HCT116 (cell line): ENCODE measurements at regions not wholly inside any gene's neighbourhood (a gene's known extent, or its start where the extent isn't known, plus 50 kb on each side); places are given as distances from the start of the nearest gene placed in this dataset.

Experiments
- ATAC-seq: fragments of 200-7000 bp; cut with Tn5 transposase; 2 replicates; pipeline ENCODE4 v1.9.1; 2020; ENCODE audit warnings: mild to moderate bottlenecking, moderate library complexity
- BruUV-seq: library from RNA; stranded (reverse); fragments of 400-500 nt; replicated peaks from 2 replicates; lab custom pipeline; 2021; lab: Mats Ljungman, UMichigan
- CTCF ChIA-PET: fragments of 300-600 bp; sonication (Branson Sonifier 250); formaldehyde crosslinking; loops from one replicate; lab custom pipeline; 2021; ENCODE audit warnings: antibody characterized with exemption; lab: Charles Lee
- POLR2A ChIA-PET: fragments of 300-600, 350-600 bp; sonication (Branson Sonifier 250); formaldehyde crosslinking; loops from one replicate; lab custom pipeline; 2021; ENCODE audit warnings: antibody characterized with exemption; lab: Charles Lee
- RAD21 ChIA-PET, 2 experiments: fragments of 300-600 bp; sonication (Branson Sonifier 250); formaldehyde crosslinking; loops; one replicate each; lab custom pipeline; 2023; ENCODE audit warnings: low total read pairs in 2 of 2; ENCODE audit not compliant: uncharacterized antibody in 2 of 2, unreplicated experiment in 2 of 2, low non-redundant PET in 1 of 2; lab: Charles Lee
- DNase-seq: peaks from one replicate; pipeline ENCODE4 v3.0.0-alpha.2; 2010; ENCODE audit warnings: low read depth, low spot score
- H2AFZ ChIP-seq: fragments of 200-600 bp; shearing (Covaris generic), sonication (generic); 2 replicates; pipeline ENCODE4 v1.6.1; 2017; ENCODE audit warnings: low read depth, mixed run types, mixed read lengths, antibody characterized with exemption, low read length; ENCODE audit not compliant: poor library complexity, severe bottlenecking
- H3K27ac ChIP-seq: 2 replicates; pipeline ENCODE4 v1.5.1; 2012; ENCODE audit warnings: low read depth, low read length
- H3K27me3 ChIP-seq: fragments of 200-600 bp; sonication (generic); 2 replicates; pipeline ENCODE4 v1.6.1; 2016; ENCODE audit warnings: mixed run types, low read length, mixed read lengths; ENCODE audit not compliant: insufficient read depth
- H3K36me3 ChIP-seq, 2 experiments: fragments of 200-500 bp in 1 of 2; fragments of 200-600 bp in 1 of 2; sonication (Bioruptor generic) in 1 of 2; sonication (generic) in 1 of 2; 2 replicates each; pipeline versions ENCODE4 v1.5.1 to v1.6.1; 2014 to 2016; ENCODE audit warnings: low read length in 2 of 2, inconsistent platforms in 1 of 2, mixed read lengths in 1 of 2, mixed run types in 1 of 2; ENCODE audit not compliant: insufficient read depth in 2 of 2, control insufficient read depth in 1 of 2
- H3K4me1 ChIP-seq, 2 experiments: fragments of 200-600 bp in 1 of 2; sonication (generic) in 1 of 2; 2 replicates each; pipeline versions ENCODE4 v1.5.1 to v1.6.1; 2012 to 2017; ENCODE audit warnings: low read length in 2 of 2, inconsistent platforms in 1 of 2, mild to moderate bottlenecking in 1 of 2, mixed read lengths in 1 of 2, mixed run types in 1 of 2, moderate library complexity in 1 of 2; ENCODE audit not compliant: insufficient read depth in 2 of 2, control insufficient read depth in 1 of 2
- H3K4me2 ChIP-seq: fragments of 200-600 bp; sonication (generic); 2 replicates; pipeline ENCODE4 v1.6.1; 2017; ENCODE audit warnings: mixed run types, low read length, mixed read lengths
- H3K4me3 ChIP-seq, 2 experiments: fragments of 200-600 bp in 1 of 2; sonication (generic) in 1 of 2; replicated peaks in 1 of 2; 2 replicates each; pipeline ENCODE4 v1.5.1; 2011 to 2016; ENCODE audit warnings: low read length in 2 of 2, control low read depth in 1 of 2, low read depth in 1 of 2, mild to moderate bottlenecking in 1 of 2, mixed read lengths in 1 of 2, mixed run types in 1 of 2
- H3K79me2 ChIP-seq: fragments of 200-600 bp; sonication (generic); 2 replicates; pipeline ENCODE4 v1.6.1; 2017; ENCODE audit warnings: mild to moderate bottlenecking, mixed run types, low read length, moderate library complexity, mixed read lengths; ENCODE audit not compliant: insufficient read depth
- H3K9ac ChIP-seq: fragments of 200-600 bp; sonication (generic); 2 replicates; pipeline ENCODE4 v1.6.1; 2016; ENCODE audit warnings: low read length, mixed read lengths
- H3K9me2 ChIP-seq: fragments of 200-600 bp; sonication (generic), shearing (Covaris generic); 2 replicates; pipeline ENCODE4 v1.6.1; 2017; ENCODE audit warnings: mixed run types, mild to moderate bottlenecking, moderate library complexity; ENCODE audit not compliant: insufficient read depth
- H3K9me3 ChIP-seq, 2 experiments: fragments of 200-500 bp in 1 of 2; fragments of 200-600 bp in 1 of 2; sonication (Bioruptor generic) in 1 of 2; sonication (generic) in 1 of 2; 2 replicates each; pipeline ENCODE4 v1.6.1; 2014 to 2017; ENCODE audit warnings: low read length in 2 of 2, mixed read lengths in 2 of 2, inconsistent platforms in 1 of 2, low read depth in 1 of 2, mild to moderate bottlenecking in 1 of 2, mixed run types in 1 of 2, moderate library complexity in 1 of 2; ENCODE audit not compliant: control insufficient read depth in 1 of 2, insufficient read depth in 1 of 2
- H4K20me1 ChIP-seq: fragments of 200-600 bp; sonication (generic), shearing (Covaris generic); 2 replicates; pipeline ENCODE4 v1.6.1; 2017; ENCODE audit warnings: mixed run types, mild to moderate bottlenecking, moderate library complexity; ENCODE audit not compliant: insufficient read depth
- ATF3 ChIP-seq: IDR thresholded peaks from 2 replicates; pipeline ENCODE4 v1.6.1; 2012
- CBX3 ChIP-seq: IDR thresholded peaks from 2 replicates; pipeline ENCODE4 v1.6.1; 2012; ENCODE audit warnings: low read depth
- CEBPB ChIP-seq: IDR thresholded peaks from 2 replicates; pipeline ENCODE4 v1.6.1; 2012; ENCODE audit warnings: low read depth
- CTCF ChIP-seq, 3 experiments: fragments of 200-600 bp in 1 of 3; sonication (generic) in 1 of 3; IDR thresholded peaks in 2 of 3; conservative IDR thresholded peaks in 1 of 3; 2 replicates each; pipeline ENCODE4 v1.5.1; 2012 to 2017; ENCODE audit warnings: low read depth in 2 of 3, low read length in 2 of 3, antibody characterized with exemption in 1 of 3, borderline replicate concordance in 1 of 3, control low read depth in 1 of 3, mild to moderate bottlenecking in 1 of 3, mixed read lengths in 1 of 3, mixed run types in 1 of 3, moderate library complexity in 1 of 3; ENCODE audit not compliant: insufficient read depth in 1 of 3
- EGR1 ChIP-seq: IDR thresholded peaks from 2 replicates; pipeline ENCODE4 v1.6.1; 2012; ENCODE audit warnings: low read depth
- ELF1 ChIP-seq: IDR thresholded peaks from 2 replicates; pipeline ENCODE4 v1.6.1; 2012; ENCODE audit warnings: low read depth, borderline replicate concordance
- EZH2phosphoT487 ChIP-seq: fragments of 200-600 bp; IDR thresholded peaks from 2 replicates; pipeline ENCODE4 v1.6.1; 2018; ENCODE audit warnings: antibody characterized with exemption, borderline replicate concordance
- FOSL1 ChIP-seq: IDR thresholded peaks from 2 replicates; pipeline ENCODE4 v1.6.1; 2012; ENCODE audit warnings: low read depth
- MAX ChIP-seq: IDR thresholded peaks from 2 replicates; pipeline ENCODE4 v1.6.1; 2012
- POLR2A ChIP-seq: IDR thresholded peaks from 2 replicates; pipeline ENCODE4 v1.7.0; 2011; ENCODE audit warnings: borderline replicate concordance; ENCODE audit not compliant: insufficient read depth, insufficient read length; ENCODE audit errors: extremely low read depth
- POLR2AphosphoS5 ChIP-seq: IDR thresholded peaks from 2 replicates; pipeline ENCODE4 v1.6.1; 2011; ENCODE audit warnings: mild to moderate bottlenecking, low read depth, low read length, moderate library complexity
- RAD21 ChIP-seq: IDR thresholded peaks from 2 replicates; pipeline ENCODE4 v1.6.1; 2012; ENCODE audit warnings: low read depth, mild to moderate bottlenecking
- REST ChIP-seq: IDR thresholded peaks from 2 replicates; pipeline ENCODE4 v1.6.1; 2012; ENCODE audit warnings: low read depth
- SIN3A ChIP-seq: IDR thresholded peaks from 2 replicates; pipeline ENCODE4 v1.6.1; 2012; ENCODE audit warnings: low read depth
- SRF ChIP-seq: IDR thresholded peaks from 2 replicates; pipeline ENCODE4 v1.6.1; 2012; ENCODE audit warnings: low read depth
- TCF7L2 ChIP-seq: IDR thresholded peaks from 2 replicates; pipeline ENCODE4 v1.7.0; 2011; ENCODE audit warnings: borderline replicate concordance, inconsistent platforms; ENCODE audit not compliant: insufficient read depth, insufficient read length; ENCODE audit errors: extremely low read depth
- YY1 ChIP-seq: IDR thresholded peaks from 2 replicates; pipeline ENCODE4 v1.6.1; 2011; ENCODE audit warnings: low read length, low read depth, moderate library complexity, mild to moderate bottlenecking; ENCODE audit not compliant: insufficient replicate concordance; ENCODE audit errors: extremely low read depth
- ZBTB33 ChIP-seq: IDR thresholded peaks from 2 replicates; pipeline ENCODE4 v1.6.1; 2011; ENCODE audit warnings: mild to moderate bottlenecking, low read length, moderate library complexity; ENCODE audit not compliant: insufficient replicate concordance; ENCODE audit errors: extremely low read depth
- ZFX ChIP-seq: fragments of 450-650 bp; IDR thresholded peaks from 2 replicates; pipeline ENCODE4 v1.6.1; 2017
- intact Hi-C: fragments of 100-400 bp; cut with micrococcal nuclease; formaldehyde crosslinking; loops from 2 replicates; pipeline ENCODE4 v1.10.0; 2022

- no peak overlapping the region for H3K9ac ChIP-seq
- H4K20me1 ChIP-seq = no peaks in the 10 kb centered on the region
- RAD21 ChIA-PET = no interaction called here
- H3K4me3 ChIP-seq = no peak overlapping the region
- H3K4me2 ChIP-seq = no peak overlapping the region
- no peak for DNase-seq
- no peak for TF ChIP-seq CEBPB
- no peak for TF ChIP-seq RAD21
- TF ChIP-seq TCF7L2 = no peak
- no peak for TF ChIP-seq FOSL1
- no peak for TF ChIP-seq CTCF (IDR thresholded peaks at IDR 0.05 in 2 of 3, conservative IDR thresholded peaks at IDR 0.05 in 1 of 3; ENCODE audit: borderline replicate concordance in 1 of 3, insufficient read depth in 1 of 3, low read depth in 2 of 3, low read length in 2 of 3)
- no peak for TF ChIP-seq MAX
- no peak for TF ChIP-seq ZFX
- no peak for TF ChIP-seq SRF
- no peak for TF ChIP-seq POLR2A
- no peak for TF ChIP-seq ZBTB33
- TF ChIP-seq SIN3A = no peak
- no peak for TF ChIP-seq ELF1
- no peak for TF ChIP-seq CBX3
- no peak for TF ChIP-seq REST
- no peak for TF ChIP-seq ATF3
- TF ChIP-seq POLR2AphosphoS5 = no peak
- TF ChIP-seq EGR1 = no peak
- TF ChIP-seq YY1 = no peak
- no peak for TF ChIP-seq EZH2phosphoT487
- no peaks in the 10 kb centered on the region for H3K4me1 ChIP-seq
- H3K9me3 ChIP-seq = peaks cover 7 to 28% of the 10 kb centered on the region in 2 experiments; a peak in 2 of 4 replicates
- CTCF ChIA-PET = no interaction called here
- H3K27me3 ChIP-seq = no peaks in the 10 kb centered on the region
- H3K36me3 ChIP-seq = no peaks in the 10 kb centered on the region
- ATAC-seq = no peak
- H3K27ac ChIP-seq = no peak overlapping the region
- intact Hi-C loops = no loop called here
- H3K9me2 ChIP-seq = no peaks in the 10 kb centered on the region
- no TSS peak for BruUV-seq
- POLR2A ChIA-PET = no interaction called here
- no peaks in the 10 kb centered on the region for H3K79me2 ChIP-seq
- H2AFZ ChIP-seq = no peak overlapping the region
Measured at GRCh38 chr5:26757941-26758340, 280.4 kb downstream of the CDH9 start.
